ENCODE measurements at regions not wholly inside any gene's neighbourhood (a gene's known extent, or its start where the extent isn't known, plus 50 kb on each side); places are given as distances from the start of the nearest gene placed in this dataset.
A peak's percentile ranks its signal among the peaks of the same experiment; 100 is the strongest.

DNA sequence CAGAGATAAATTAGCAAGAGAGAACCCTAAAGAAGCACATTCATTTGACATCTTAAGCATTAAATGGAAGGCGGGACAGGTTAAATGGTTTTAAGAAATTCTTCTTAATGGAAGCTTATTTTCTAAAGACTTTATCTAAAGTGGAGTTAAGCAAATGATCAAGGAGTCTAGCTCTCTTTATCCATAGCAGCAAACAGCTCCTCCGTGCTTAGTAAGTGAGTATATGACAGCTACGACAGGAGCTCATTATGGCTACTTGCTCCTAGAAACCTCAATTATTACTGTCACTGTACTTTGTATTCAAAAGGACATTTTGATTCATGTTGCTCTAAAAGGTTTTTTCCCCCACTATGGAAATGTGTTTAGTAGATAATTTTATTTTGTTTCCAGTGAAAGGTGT is 444.9 kb downstream of the TMX3 start:
- Histone ChIP-seq H3K27me3 (ENCODE audit: insufficient read depth, poor library complexity, severe bottlenecking) (no peaks in the 10 kb centered on the region), H3K9me3 (ENCODE audit: severe bottlenecking) (no peaks in the 10 kb centered on the region), H3K4me1 (ENCODE audit: insufficient read depth, poor library complexity, severe bottlenecking) (peaks cover 12% of the 10 kb centered on the region), H3K36me3 (ENCODE audit: low read depth) (no peaks in the 10 kb centered on the region), H3K27ac (ENCODE audit: poor library complexity, severe bottlenecking) (no peak overlapping the region), H3K4me3 (ENCODE audit: severe bottlenecking) (no peak overlapping the region)
- DNase-seq (ENCODE audit: low spot score) (no peak), ATAC-seq (ENCODE audit: low read depth) (no peak)
- TF ChIP-seq, protein P1, sequence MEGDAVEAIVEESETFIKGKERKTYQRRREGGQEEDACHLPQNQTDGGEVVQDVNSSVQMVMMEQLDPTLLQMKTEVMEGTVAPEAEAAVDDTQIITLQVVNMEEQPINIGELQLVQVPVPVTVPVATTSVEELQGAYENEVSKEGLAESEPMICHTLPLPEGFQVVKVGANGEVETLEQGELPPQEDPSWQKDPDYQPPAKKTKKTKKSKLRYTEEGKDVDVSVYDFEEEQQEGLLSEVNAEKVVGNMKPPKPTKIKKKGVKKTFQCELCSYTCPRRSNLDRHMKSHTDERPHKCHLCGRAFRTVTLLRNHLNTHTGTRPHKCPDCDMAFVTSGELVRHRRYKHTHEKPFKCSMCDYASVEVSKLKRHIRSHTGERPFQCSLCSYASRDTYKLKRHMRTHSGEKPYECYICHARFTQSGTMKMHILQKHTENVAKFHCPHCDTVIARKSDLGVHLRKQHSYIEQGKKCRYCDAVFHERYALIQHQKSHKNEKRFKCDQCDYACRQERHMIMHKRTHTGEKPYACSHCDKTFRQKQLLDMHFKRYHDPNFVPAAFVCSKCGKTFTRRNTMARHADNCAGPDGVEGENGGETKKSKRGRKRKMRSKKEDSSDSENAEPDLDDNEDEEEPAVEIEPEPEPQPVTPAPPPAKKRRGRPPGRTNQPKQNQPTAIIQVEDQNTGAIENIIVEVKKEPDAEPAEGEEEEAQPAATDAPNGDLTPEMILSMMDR (IDR thresholded peaks at IDR 0.05; ENCODE audit: poor library complexity, severe bottlenecking), result no peak

GRCh38 chr18:68267583-68267982 is 447.3 kb downstream of the TMX3 start:
- H3K4me3 ChIP-seq (ENCODE audit: severe bottlenecking), result no peak overlapping the region
- TF ChIP-seq, protein P1 (IDR thresholded peaks at IDR 0.05; ENCODE audit: poor library complexity, severe bottlenecking), result no peak
- no peak for DNase-seq (ENCODE audit: low spot score)
- H3K4me1 ChIP-seq (ENCODE audit: insufficient read depth, poor library complexity, severe bottlenecking), result peaks cover 28% of the 10 kb centered on the region
- H3K27me3 ChIP-seq (ENCODE audit: insufficient read depth, poor library complexity, severe bottlenecking), result no peaks in the 10 kb centered on the region
- H3K27ac ChIP-seq (ENCODE audit: poor library complexity, severe bottlenecking), result peak overlapping the region; percentile 42
- no peaks in the 10 kb centered on the region for H3K9me3 ChIP-seq (ENCODE audit: severe bottlenecking)
- H3K36me3 ChIP-seq (ENCODE audit: low read depth), result no peaks in the 10 kb centered on the region
- ATAC-seq (ENCODE audit: low read depth), result peak; percentile 53

GRCh38 chr18:68263481-68263880 is 451.4 kb downstream of the TMX3 start:
- Histone ChIP-seq H3K36me3 (ENCODE audit: low read depth) (no peaks in the 10 kb centered on the region), H3K9me3 (ENCODE audit: severe bottlenecking) (no peaks in the 10 kb centered on the region), H3K4me1 (ENCODE audit: insufficient read depth, poor library complexity, severe bottlenecking) (peaks cover 39% of the 10 kb centered on the region), H3K4me3 (ENCODE audit: severe bottlenecking) (no peak overlapping the region), H3K27me3 (ENCODE audit: insufficient read depth, poor library complexity, severe bottlenecking) (no peaks in the 10 kb centered on the region), H3K27ac (ENCODE audit: poor library complexity, severe bottlenecking) (peak overlapping the region; percentile 99)
- peak; percentile 60 for ATAC-seq (ENCODE audit: low read depth)
- DNase-seq (ENCODE audit: low spot score), result no peak
- TF ChIP-seq, protein P1 (IDR thresholded peaks at IDR 0.05; ENCODE audit: poor library complexity, severe bottlenecking), result no peak

GRCh38 chr18:68262690-68263294 is 452.1 kb downstream of the TMX3 start:
- no peak overlapping the region for H3K4me3 ChIP-seq (ENCODE audit: severe bottlenecking)
- peaks cover 35% of the 10 kb centered on the region for H3K4me1 ChIP-seq (ENCODE audit: insufficient read depth, poor library complexity, severe bottlenecking)
- DNase-seq (ENCODE audit: low spot score), result no peak
- peak overlapping the region; percentile 99 for H3K27ac ChIP-seq (ENCODE audit: poor library complexity, severe bottlenecking)
- H3K36me3 ChIP-seq (ENCODE audit: low read depth), result no peaks in the 10 kb centered on the region
- no peaks in the 10 kb centered on the region for H3K27me3 ChIP-seq (ENCODE audit: insufficient read depth, poor library complexity, severe bottlenecking)
- no peaks in the 10 kb centered on the region for H3K9me3 ChIP-seq (ENCODE audit: severe bottlenecking)
- TF ChIP-seq, protein P1 (IDR thresholded peaks at IDR 0.05; ENCODE audit: poor library complexity, severe bottlenecking), result no peak
- peak; percentile 83 for ATAC-seq (ENCODE audit: low read depth)

DNA sequence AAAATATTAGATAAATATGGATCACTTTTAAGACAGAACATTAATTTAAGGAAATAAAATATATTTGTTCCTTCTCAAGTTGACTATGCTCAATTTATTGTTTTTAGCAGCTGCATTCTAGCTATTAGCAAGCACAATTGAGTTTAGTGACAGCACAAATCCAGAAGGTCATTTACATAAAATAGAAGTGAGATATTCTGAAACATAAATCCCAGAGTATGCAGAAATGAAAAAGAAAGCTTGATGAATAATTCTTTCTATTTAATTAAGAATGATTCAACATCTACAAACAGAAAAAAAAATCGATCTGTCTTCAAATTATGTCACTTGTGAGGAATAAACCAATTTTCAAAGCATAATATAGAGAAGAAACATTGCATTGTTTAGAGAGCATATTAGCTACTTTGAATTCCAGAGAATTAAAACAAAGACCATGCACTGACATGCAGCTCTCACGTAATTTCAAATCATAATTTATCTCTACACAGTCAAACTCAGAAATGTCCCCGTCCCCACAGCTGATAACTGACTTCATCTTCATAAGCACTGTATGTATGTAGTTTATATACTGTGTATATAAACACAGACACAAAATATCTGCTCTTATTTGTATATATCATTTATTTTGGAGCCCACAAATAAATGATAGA is 458.4 kb downstream of the TMX3 start:
- TF ChIP-seq, protein P1 (IDR thresholded peaks at IDR 0.05; ENCODE audit: poor library complexity, severe bottlenecking), result no peak
- DNase-seq (ENCODE audit: low spot score) (no peak), ATAC-seq (ENCODE audit: low read depth) (no peak)
- Histone ChIP-seq H3K4me3 (ENCODE audit: severe bottlenecking) (no peak overlapping the region), H3K9me3 (ENCODE audit: severe bottlenecking) (no peaks in the 10 kb centered on the region), H3K27me3 (ENCODE audit: insufficient read depth, poor library complexity, severe bottlenecking) (no peaks in the 10 kb centered on the region), H3K4me1 (ENCODE audit: insufficient read depth, poor library complexity, severe bottlenecking) (peaks cover 1% of the 10 kb centered on the region), H3K27ac (ENCODE audit: poor library complexity, severe bottlenecking) (no peak overlapping the region), H3K36me3 (ENCODE audit: low read depth) (no peaks in the 10 kb centered on the region)

Data from RWPE2 (cell line).